H1 (cell line): ENCODE measurements at regions not wholly inside any gene's neighbourhood (a gene's known extent, or its start where the extent isn't known, plus 50 kb on each side); places are given as distances from the start of the nearest gene placed in this dataset.
A peak's percentile ranks its signal among the peaks of the same experiment; 100 is the strongest.

Source experiments
- ASH2L ChIP-seq: fragments of 200-600, 300-600 bp; sonication (generic); IDR thresholded peaks from one replicate; pipeline ENCODE4 v1.7.1; 2017; ENCODE audit warnings: low read length
- EP300 ChIP-seq, 2 experiments: IDR thresholded peaks; 1 replicate in 1 of 2; 2 replicates in 1 of 2; pipeline ENCODE4 v1.6.1; 2011 to 2012; ENCODE audit warnings: low read depth in 2 of 2, low read length in 2 of 2, mild to moderate bottlenecking in 2 of 2, borderline replicate concordance in 1 of 2, inconsistent platforms in 1 of 2, moderate library complexity in 1 of 2
- JUND ChIP-seq: IDR thresholded peaks from 2 replicates; pipeline ENCODE4 v1.6.1; 2011; ENCODE audit warnings: mild to moderate bottlenecking, improper control_type of control experiment, low read length
- POLR2AphosphoS5 ChIP-seq: IDR thresholded peaks from 2 replicates; pipeline ENCODE4 v1.6.1; 2011; ENCODE audit warnings: low read depth, low read length
- RNF2 ChIP-seq: fragments of 200-900, 300-1000 bp; sonication (generic); IDR thresholded peaks from 2 replicates; pipeline ENCODE4 v1.7.1; 2016; ENCODE audit warnings: borderline replicate concordance, low read depth, mild to moderate bottlenecking, antibody characterized with exemption, low read length; ENCODE audit not compliant: poor library complexity, severe bottlenecking; ENCODE audit errors: missing control alignments
- TAF1 ChIP-seq: IDR thresholded peaks from 2 replicates; pipeline ENCODE4 v1.6.1; 2011; ENCODE audit warnings: mild to moderate bottlenecking, low read depth, low read length
- TBP ChIP-seq: IDR thresholded peaks from 2 replicates; pipeline ENCODE4 v1.6.1; 2011; ENCODE audit warnings: low read depth, low read length, improper control_type of control experiment
- TF ChIP-seq, protein P1 (sequence below): IDR thresholded peaks from 2 replicates; pipeline ENCODE4 v1.6.1; 2011; ENCODE audit warnings: low read length, improper control_type of control experiment
- TF ChIP-seq, protein P2 (sequence below): IDR thresholded peaks from 2 replicates; pipeline ENCODE4 v1.6.1; 2012; ENCODE audit warnings: inconsistent platforms

DNA sequence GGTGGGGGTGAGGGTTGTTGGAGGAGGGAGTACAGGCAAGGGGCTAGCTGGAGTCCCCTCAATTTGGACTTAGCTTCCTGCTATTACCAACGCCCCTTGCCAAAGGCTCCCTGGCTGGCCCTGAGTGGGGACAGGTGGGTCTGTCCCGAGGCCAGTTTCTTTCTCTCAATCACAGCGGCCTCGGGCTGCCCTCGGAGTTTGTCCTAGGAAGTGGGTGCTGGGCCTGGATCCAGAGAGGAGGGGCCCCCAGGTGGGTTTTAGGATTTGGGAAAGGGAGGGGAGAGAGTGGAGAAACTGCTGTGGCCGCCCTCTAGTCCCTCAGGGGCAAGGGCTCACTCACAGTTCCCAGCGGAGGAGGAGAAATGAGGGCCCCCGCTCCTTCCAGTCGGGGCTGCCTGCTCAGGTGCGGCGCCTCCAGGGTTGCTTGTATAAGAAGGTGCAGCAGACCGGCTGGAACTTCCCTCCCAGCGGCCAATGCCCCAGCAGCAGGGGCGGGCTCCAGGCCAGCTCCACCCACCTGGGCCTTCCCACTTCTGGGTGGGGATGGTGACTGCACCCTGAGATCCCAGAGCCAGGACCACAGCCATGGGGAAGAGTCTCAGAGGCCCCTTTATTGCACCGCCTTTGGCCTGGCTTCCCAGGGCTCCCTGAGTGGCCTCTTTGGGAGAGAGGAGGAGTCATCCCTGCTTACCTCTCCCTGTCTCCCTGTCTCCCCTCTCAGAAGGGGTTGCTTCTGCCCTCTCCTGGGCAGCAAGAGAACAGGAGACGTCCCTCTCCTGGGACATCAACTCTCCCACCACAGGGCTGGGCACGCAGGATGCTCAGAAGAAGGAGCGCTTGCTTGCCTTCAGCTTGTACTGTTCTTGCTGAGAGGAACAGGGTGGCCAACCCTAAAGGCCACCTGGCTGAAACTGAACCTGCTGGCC lies 112.0 kb upstream of the SMURF2 start (continued):
- TF ChIP-seq, protein P1, sequence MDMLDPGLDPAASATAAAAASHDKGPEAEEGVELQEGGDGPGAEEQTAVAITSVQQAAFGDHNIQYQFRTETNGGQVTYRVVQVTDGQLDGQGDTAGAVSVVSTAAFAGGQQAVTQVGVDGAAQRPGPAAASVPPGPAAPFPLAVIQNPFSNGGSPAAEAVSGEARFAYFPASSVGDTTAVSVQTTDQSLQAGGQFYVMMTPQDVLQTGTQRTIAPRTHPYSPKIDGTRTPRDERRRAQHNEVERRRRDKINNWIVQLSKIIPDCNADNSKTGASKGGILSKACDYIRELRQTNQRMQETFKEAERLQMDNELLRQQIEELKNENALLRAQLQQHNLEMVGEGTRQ, result no peak
- TF ChIP-seq TBP (peak; percentile 61; the same call in 1 of the 2 replicates), TAF1 (peak; percentile 70), ASH2L (peak; percentile 31), POLR2AphosphoS5 (peak; percentile 33; the same call in 1 of the 2 replicates), JUND (0 out of 2 replicates have a peak, but pooled peaks have one; percentile 26), RNF2 (no peak), EP300 (IDR thresholded peaks at IDR 0.05; ENCODE audit: borderline replicate concordance in 1 of 2, low read depth in 2 of 2, low read length in 2 of 2) (no peak)
- TF ChIP-seq, protein P2, sequence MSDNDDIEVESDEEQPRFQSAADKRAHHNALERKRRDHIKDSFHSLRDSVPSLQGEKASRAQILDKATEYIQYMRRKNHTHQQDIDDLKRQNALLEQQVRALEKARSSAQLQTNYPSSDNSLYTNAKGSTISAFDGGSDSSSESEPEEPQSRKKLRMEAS, result no peak
